Epithelial cell of proximal tubule (primary cell): ENCODE measurements at regions not wholly inside any gene's neighbourhood (a gene's known extent, or its start where the extent isn't known, plus 50 kb on each side); places are given as distances from the start of the nearest gene placed in this dataset.

Experiments used
- DNase-seq: peaks from one replicate; pipeline ENCODE4 v3.0.0-alpha.2; 2011; ENCODE audit warnings: low read depth
- H3K4me3 ChIP-seq: 2 replicates; pipeline ENCODE4 v1.5.1; 2011; ENCODE audit warnings: low read depth, mild to moderate bottlenecking, low read length
- TF ChIP-seq, protein P1 (sequence below): conservative IDR thresholded peaks from 2 replicates; pipeline ENCODE4 v1.5.1; 2012; ENCODE audit warnings: low read depth, mild to moderate bottlenecking, low read length

GRCh38 chr6:67353861-67354260, 1281.2 kb upstream of the ADGRB3 start:
- TF ChIP-seq, protein P1, sequence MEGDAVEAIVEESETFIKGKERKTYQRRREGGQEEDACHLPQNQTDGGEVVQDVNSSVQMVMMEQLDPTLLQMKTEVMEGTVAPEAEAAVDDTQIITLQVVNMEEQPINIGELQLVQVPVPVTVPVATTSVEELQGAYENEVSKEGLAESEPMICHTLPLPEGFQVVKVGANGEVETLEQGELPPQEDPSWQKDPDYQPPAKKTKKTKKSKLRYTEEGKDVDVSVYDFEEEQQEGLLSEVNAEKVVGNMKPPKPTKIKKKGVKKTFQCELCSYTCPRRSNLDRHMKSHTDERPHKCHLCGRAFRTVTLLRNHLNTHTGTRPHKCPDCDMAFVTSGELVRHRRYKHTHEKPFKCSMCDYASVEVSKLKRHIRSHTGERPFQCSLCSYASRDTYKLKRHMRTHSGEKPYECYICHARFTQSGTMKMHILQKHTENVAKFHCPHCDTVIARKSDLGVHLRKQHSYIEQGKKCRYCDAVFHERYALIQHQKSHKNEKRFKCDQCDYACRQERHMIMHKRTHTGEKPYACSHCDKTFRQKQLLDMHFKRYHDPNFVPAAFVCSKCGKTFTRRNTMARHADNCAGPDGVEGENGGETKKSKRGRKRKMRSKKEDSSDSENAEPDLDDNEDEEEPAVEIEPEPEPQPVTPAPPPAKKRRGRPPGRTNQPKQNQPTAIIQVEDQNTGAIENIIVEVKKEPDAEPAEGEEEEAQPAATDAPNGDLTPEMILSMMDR: no peak
- no peak for DNase-seq
- no peak overlapping the region for H3K4me3 ChIP-seq

DNA sequence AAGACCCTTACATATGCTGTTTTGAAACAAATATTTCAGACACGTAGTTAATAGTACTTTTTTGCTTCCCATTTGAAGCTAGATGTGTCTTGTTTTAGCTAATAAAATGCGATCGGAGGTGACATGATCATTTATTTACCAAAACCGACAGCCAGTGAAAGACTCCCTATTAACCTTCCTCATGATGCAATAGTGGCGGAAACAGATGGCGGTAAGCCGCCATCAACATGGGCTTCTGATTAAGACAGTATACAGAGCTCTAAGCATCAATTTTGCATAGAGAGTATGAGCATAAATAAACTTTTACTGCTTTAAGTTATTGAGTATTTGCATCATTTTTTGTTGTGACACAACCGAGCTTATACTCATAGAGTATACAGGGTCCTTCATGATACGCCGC, 1282.4 kb upstream of the ADGRB3 start:
- no peak overlapping the region for H3K4me3 ChIP-seq
- DNase-seq: no peak
- TF ChIP-seq, protein P1: no peak

- no peak for DNase-seq
Measured at GRCh38 chr6:67350729-67351128, 1284.4 kb upstream of the ADGRB3 start.

GRCh38 chr6:67345946-67346345, 1289.1 kb upstream of the ADGRB3 start:
- TF ChIP-seq, protein P1: no peak
- DNase-seq: no peak
- H3K4me3 ChIP-seq: no peak overlapping the region

More at GRCh38 chr6:67350729-67351128, 1284.4 kb upstream of the ADGRB3 start:
- TF ChIP-seq, protein P1: no peak
- no peak overlapping the region for H3K4me3 ChIP-seq

DNA sequence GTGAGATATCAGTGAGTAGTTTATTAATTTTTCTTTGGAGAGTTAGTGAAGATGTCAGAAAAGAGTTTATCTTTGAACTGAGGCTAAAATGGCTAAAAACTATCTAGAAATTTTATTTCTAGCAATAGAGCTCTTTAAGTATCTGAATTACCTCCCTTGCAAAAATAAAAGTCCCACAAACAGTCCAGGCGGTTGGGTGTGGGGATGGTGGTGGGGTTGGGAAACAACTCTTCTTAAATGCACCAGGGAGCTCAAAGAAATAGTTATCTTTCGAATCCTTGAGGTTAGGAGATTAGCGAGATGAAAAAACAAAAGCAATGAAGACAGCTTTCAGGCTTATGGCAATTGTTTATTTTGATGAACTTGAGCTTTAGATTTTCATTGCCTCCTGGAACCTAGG, 1299.1 kb upstream of the ADGRB3 start:
- TF ChIP-seq, protein P1: no peak
- H3K4me3 ChIP-seq: no peak overlapping the region
- DNase-seq: no peak

DNA sequence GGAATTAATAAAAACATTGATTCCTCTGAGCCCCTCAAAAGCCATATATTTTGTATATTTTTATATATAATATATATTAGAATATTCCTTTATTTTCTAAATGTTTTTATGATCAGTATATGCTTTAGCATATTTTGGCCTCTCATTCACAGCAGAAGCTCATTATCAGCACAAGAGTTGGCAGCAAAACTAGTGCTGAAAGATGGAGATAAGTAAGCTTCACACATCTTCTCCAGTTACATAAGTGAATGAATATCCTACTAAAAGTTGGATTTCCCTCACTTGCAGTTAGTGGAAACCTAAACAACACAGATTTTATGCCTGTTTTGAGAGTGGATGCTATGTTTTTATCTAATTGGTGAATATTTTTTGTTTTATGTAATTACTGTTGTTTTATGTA, 1303.8 kb upstream of the ADGRB3 start:
- H3K4me3 ChIP-seq: no peak overlapping the region
- TF ChIP-seq, protein P1: no peak
- DNase-seq: no peak

DNA sequence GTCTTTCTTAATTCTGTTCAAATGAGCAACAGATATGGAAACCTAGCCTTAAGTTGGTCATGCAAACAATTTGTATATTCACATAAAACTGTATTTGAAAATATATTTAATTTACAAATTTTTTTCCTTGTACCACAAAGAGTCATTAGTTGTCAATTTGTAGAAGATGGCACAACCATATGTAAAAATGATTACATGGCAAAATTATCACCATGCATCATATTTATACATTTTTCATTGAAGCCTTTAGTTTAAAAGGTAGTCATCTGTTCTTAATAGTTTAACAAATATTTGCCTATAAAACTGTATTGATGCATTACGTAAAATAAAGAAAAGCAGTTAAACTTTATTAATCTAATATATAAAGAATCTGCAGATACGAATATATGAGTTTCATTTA, 1306.8 kb upstream of the ADGRB3 start:
- H3K4me3 ChIP-seq: no peak overlapping the region
- TF ChIP-seq, protein P1: no peak
- DNase-seq: no peak
